ENCODE measurements at regions not wholly inside any gene's neighbourhood (a gene's known extent, or its start where the extent isn't known, plus 50 kb on each side); places are given as distances from the start of the nearest gene placed in this dataset.

GRCh38 chr10:4194231-4194630, 409.2 kb upstream of the KLF6 start:
- TF ChIP-seq CTCF (IDR thresholded peaks at IDR 0.05), result no peak
- Histone ChIP-seq H3K4me1 (no peaks in the 10 kb centered on the region), H3K27me3 (no peaks in the 10 kb centered on the region), H3K36me3 (no peaks in the 10 kb centered on the region), H3K27ac (no peak overlapping the region), H3K9me3 (no peaks in the 10 kb centered on the region), H3K4me3 (no peak overlapping the region)
- DNase-seq (no peak), ATAC-seq (no peak)
- intact Hi-C loops (cut with DNase I), result no loop called here

GRCh38 chr10:4191894-4192293, 406.9 kb upstream of the KLF6 start:
- Histone ChIP-seq H3K4me3 (no peak overlapping the region), H3K27ac (no peak overlapping the region), H3K9me3 (no peaks in the 10 kb centered on the region), H3K27me3 (no peaks in the 10 kb centered on the region), H3K4me1 (no peaks in the 10 kb centered on the region), H3K36me3 (no peaks in the 10 kb centered on the region)
- intact Hi-C loops (cut with DNase I), result no loop called here
- DNase-seq, result no peak
- no peak for TF ChIP-seq CTCF (IDR thresholded peaks at IDR 0.05)
- no peak for ATAC-seq

- intact Hi-C loops (cut with DNase I), result no loop called here
- Histone ChIP-seq H3K27me3 (no peaks in the 10 kb centered on the region), H3K4me3 (no peak overlapping the region), H3K9me3 (no peaks in the 10 kb centered on the region), H3K36me3 (no peaks in the 10 kb centered on the region), H3K27ac (no peak overlapping the region), H3K4me1 (no peaks in the 10 kb centered on the region)
- DNase-seq (no peak), ATAC-seq (no peak)
- TF ChIP-seq CTCF (IDR thresholded peaks at IDR 0.05), result no peak
These were observed 406.3 kb upstream of the KLF6 start for GRCh38 chr10:4191354-4191753.

- ATAC-seq, result no peak
- no peak for TF ChIP-seq CTCF (IDR thresholded peaks at IDR 0.05)
These were observed 405.9 kb upstream of the KLF6 start for GRCh38 chr10:4190876-4191275.

GRCh38 chr10:4189281-4189680, 404.3 kb upstream of the KLF6 start:
- TF ChIP-seq CTCF (IDR thresholded peaks at IDR 0.05), result no peak
- no peak for DNase-seq
- ATAC-seq, result no peak

More at GRCh38 chr10:4190876-4191275, 405.9 kb upstream of the KLF6 start:
- no peak overlapping the region for H3K27ac ChIP-seq
- H3K9me3 ChIP-seq, result no peaks in the 10 kb centered on the region
- intact Hi-C loops (cut with DNase I), result no loop called here
- no peaks in the 10 kb centered on the region for H3K4me1 ChIP-seq
- no peaks in the 10 kb centered on the region for H3K36me3 ChIP-seq
- DNase-seq, result no peak
- no peak overlapping the region for H3K4me3 ChIP-seq
- no peaks in the 10 kb centered on the region for H3K27me3 ChIP-seq

More at GRCh38 chr10:4189281-4189680, 404.3 kb upstream of the KLF6 start:
- Histone ChIP-seq H3K4me3 (no peak overlapping the region), H3K27ac (no peak overlapping the region), H3K27me3 (no peaks in the 10 kb centered on the region), H3K4me1 (no peaks in the 10 kb centered on the region), H3K36me3 (no peaks in the 10 kb centered on the region), H3K9me3 (no peaks in the 10 kb centered on the region)
- intact Hi-C loops (cut with DNase I), result no loop called here

Data from left lung (tissue), 4 donors.